HG03457 (cell line): ENCODE measurements at regions not wholly inside any gene's neighbourhood (a gene's known extent, or its start where the extent isn't known, plus 50 kb on each side); places are given as distances from the start of the nearest gene placed in this dataset.
"Not testable (repeated sequence)": the region's sequence is repeated elsewhere in the genome, so short reads cannot be mapped to it uniquely, and the experiment has no call there.

Experiments used
- ATAC-seq: cut with Tn5 transposase; IDR thresholded peaks from one replicate; pipeline ENCODE4 v1.9.1; 2021; ENCODE audit warnings: moderate number of reproducible peaks; ENCODE audit not compliant: unreplicated experiment

- ATAC-seq: no peak
Observed at GRCh38 chr6:139736325-139736906, 362.0 kb upstream of the CITED2 start.

- ATAC-seq: no peak
Observed at GRCh38 chr6:139732451-139732850, 358.0 kb upstream of the CITED2 start.

GRCh38 chr6:139730340-139730974, 356.0 kb upstream of the CITED2 start:
- no peak for ATAC-seq

GRCh38 chr6:139728876-139729427, 354.5 kb upstream of the CITED2 start:
- ATAC-seq: no peak

GRCh38 chr6:139726272-139726671, 351.8 kb upstream of the CITED2 start:
- ATAC-seq: not testable (repeated sequence)

GRCh38 chr6:139722530-139722929, 348.1 kb upstream of the CITED2 start:
- no peak for ATAC-seq

GRCh38 chr6:139721954-139722353, 347.5 kb upstream of the CITED2 start:
- no peak for ATAC-seq

- no peak for ATAC-seq
Observed at GRCh38 chr6:139713900-139714506, 339.6 kb upstream of the CITED2 start.

GRCh38 chr6:139713424-139713823, 339.0 kb upstream of the CITED2 start:
- ATAC-seq: no peak

- ATAC-seq: no peak
Observed at GRCh38 chr6:139712830-139713229, 338.4 kb upstream of the CITED2 start.

GRCh38 chr6:139711804-139712585, 337.5 kb upstream of the CITED2 start:
- no peak for ATAC-seq

- ATAC-seq: no peak
Observed at GRCh38 chr6:139710556-139710955, 336.1 kb upstream of the CITED2 start.

- no peak for ATAC-seq
Observed at GRCh38 chr6:139708337-139709199, 334.1 kb upstream of the CITED2 start.

- ATAC-seq: no peak
Observed at GRCh38 chr6:139706912-139707311, 332.5 kb upstream of the CITED2 start.

- ATAC-seq: no peak
Observed at GRCh38 chr6:139705284-139705683, 330.8 kb upstream of the CITED2 start.

GRCh38 chr6:139703780-139704179, 329.3 kb upstream of the CITED2 start:
- ATAC-seq: no peak

- no peak for ATAC-seq
Observed at GRCh38 chr6:139702706-139703105, 328.3 kb upstream of the CITED2 start.

- no peak for ATAC-seq
Observed at GRCh38 chr6:139701695-139702094, 327.2 kb upstream of the CITED2 start.

- no peak for ATAC-seq
Observed at GRCh38 chr6:139701003-139701402, 326.6 kb upstream of the CITED2 start.

- ATAC-seq: no peak
Observed at GRCh38 chr6:139699911-139700310, 325.5 kb upstream of the CITED2 start.
